ENCODE measurements at regions not wholly inside any gene's neighbourhood (a gene's known extent, or its start where the extent isn't known, plus 50 kb on each side); places are given as distances from the start of the nearest gene placed in this dataset.

- H3K4me3 ChIP-seq: no peak overlapping the region
- H3K27ac ChIP-seq (ENCODE audit: control insufficient read depth, insufficient read depth): no peak overlapping the region
- no peaks in the 10 kb centered on the region for H3K9me3 ChIP-seq (replicated peaks; ENCODE audit: control insufficient read depth, insufficient read depth, low read length)
- FAIRE-seq (no peak), ATAC-seq (no peak), DNase-seq (ENCODE audit: low read depth, low spot score) (no peak)
- SMC1A ChIA-PET (ENCODE audit: uncharacterized antibody, unreplicated experiment): interaction anchor here (0.6 kb wide), 1 partner anchor 80 kb away, joined by 4 read pairs; no protein-coding TSS in a partner anchor
- WGBS (ENCODE audit: insufficient coverage, insufficient replicate concordance, low lambda C conversion rate, missing lambda C conversion rate): 14% methylated on average over 5 of the region's 5 CpGs
- no peaks in the 10 kb centered on the region for H4K20me1 ChIP-seq (ENCODE audit: control insufficient read depth, insufficient read depth)
- H2AFZ ChIP-seq (ENCODE audit: control insufficient read depth, low read depth, low read length): no peak overlapping the region
- POLR2A ChIA-PET: interaction anchor here (0.6 kb wide), 1 partner anchor 1039 kb away, joined by 3 read pairs; no protein-coding TSS in a partner anchor
- RAD21 ChIA-PET (ENCODE audit: unreplicated experiment): no interaction called here
- no peak overlapping the region for H3K4me2 ChIP-seq (ENCODE audit: control insufficient read depth, insufficient read depth)
- in situ Hi-C loops (cut with MboI): no loop called here
- H3K27me3 ChIP-seq (replicated peaks in 1 of 2; ENCODE audit: control insufficient read depth in 2 of 2, insufficient read depth in 2 of 2, low read length in 1 of 2): no peaks in the 10 kb centered on the region
- intact Hi-C loops (cut with micrococcal nuclease; ENCODE audit: unreplicated experiment): no loop called here
- no peak for TF ChIP-seq YY1 (IDR thresholded peaks at IDR 0.05; ENCODE audit: low read depth, low read length)
- no peak for TF ChIP-seq NR2C2 (IDR thresholded peaks at IDR 0.05; ENCODE audit: borderline replicate concordance, control insufficient read depth, insufficient read length, low read depth)
- no peak for TF ChIP-seq CHD2 (IDR thresholded peaks at IDR 0.05; ENCODE audit: borderline replicate concordance, low read depth, low read length)
- no peak for TF ChIP-seq RAD51 (IDR thresholded peaks at IDR 0.05)
- TF ChIP-seq, protein P1, sequence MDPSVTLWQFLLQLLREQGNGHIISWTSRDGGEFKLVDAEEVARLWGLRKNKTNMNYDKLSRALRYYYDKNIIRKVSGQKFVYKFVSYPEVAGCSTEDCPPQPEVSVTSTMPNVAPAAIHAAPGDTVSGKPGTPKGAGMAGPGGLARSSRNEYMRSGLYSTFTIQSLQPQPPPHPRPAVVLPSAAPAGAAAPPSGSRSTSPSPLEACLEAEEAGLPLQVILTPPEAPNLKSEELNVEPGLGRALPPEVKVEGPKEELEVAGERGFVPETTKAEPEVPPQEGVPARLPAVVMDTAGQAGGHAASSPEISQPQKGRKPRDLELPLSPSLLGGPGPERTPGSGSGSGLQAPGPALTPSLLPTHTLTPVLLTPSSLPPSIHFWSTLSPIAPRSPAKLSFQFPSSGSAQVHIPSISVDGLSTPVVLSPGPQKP (IDR thresholded peaks at IDR 0.05; ENCODE audit: low read depth, low read length): no peak
- no peak for TF ChIP-seq SREBF1 (IDR thresholded peaks at IDR 0.05; ENCODE audit: low read length)
- TF ChIP-seq CEBPB (IDR thresholded peaks at IDR 0.05; ENCODE audit: borderline replicate concordance in 1 of 2, low read depth in 2 of 2, low read length in 2 of 2): no peak
- no peak for TF ChIP-seq ZBTB4 (CRISPR knock-in tag; IDR thresholded peaks at IDR 0.05)
- TF ChIP-seq CREM (IDR thresholded peaks at IDR 0.05; ENCODE audit: low read depth): no peak
- TF ChIP-seq NR2C1 (IDR thresholded peaks at IDR 0.05): no peak
- TF ChIP-seq TCF3 (IDR thresholded peaks at IDR 0.05; ENCODE audit: borderline replicate concordance, insufficient read depth, low read depth, low read length): no peak
- no peak for TF ChIP-seq STAT1 (conservative IDR thresholded peaks at IDR 0.05)
- TF ChIP-seq RELA (IDR thresholded peaks at IDR 0.05; ENCODE audit: borderline replicate concordance, partially characterized antibody): no peak
- TF ChIP-seq, protein P2, sequence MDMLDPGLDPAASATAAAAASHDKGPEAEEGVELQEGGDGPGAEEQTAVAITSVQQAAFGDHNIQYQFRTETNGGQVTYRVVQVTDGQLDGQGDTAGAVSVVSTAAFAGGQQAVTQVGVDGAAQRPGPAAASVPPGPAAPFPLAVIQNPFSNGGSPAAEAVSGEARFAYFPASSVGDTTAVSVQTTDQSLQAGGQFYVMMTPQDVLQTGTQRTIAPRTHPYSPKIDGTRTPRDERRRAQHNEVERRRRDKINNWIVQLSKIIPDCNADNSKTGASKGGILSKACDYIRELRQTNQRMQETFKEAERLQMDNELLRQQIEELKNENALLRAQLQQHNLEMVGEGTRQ (IDR thresholded peaks at IDR 0.05; ENCODE audit: borderline replicate concordance, low read depth, low read length): no peak
- TF ChIP-seq POU2F2 (IDR thresholded peaks at IDR 0.05; ENCODE audit: borderline replicate concordance, low read depth, low read length): no peak
- TF ChIP-seq, protein P3, sequence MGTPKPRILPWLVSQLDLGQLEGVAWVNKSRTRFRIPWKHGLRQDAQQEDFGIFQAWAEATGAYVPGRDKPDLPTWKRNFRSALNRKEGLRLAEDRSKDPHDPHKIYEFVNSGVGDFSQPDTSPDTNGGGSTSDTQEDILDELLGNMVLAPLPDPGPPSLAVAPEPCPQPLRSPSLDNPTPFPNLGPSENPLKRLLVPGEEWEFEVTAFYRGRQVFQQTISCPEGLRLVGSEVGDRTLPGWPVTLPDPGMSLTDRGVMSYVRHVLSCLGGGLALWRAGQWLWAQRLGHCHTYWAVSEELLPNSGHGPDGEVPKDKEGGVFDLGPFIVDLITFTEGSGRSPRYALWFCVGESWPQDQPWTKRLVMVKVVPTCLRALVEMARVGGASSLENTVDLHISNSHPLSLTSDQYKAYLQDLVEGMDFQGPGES (IDR thresholded peaks at IDR 0.05): no peak
- TF ChIP-seq ZNF217 (IDR thresholded peaks at IDR 0.05): no peak
- TF ChIP-seq SMC3 (IDR thresholded peaks at IDR 0.05; ENCODE audit: borderline replicate concordance, low read length): no peak
- no peak for TF ChIP-seq SMAD1 (IDR thresholded peaks at IDR 0.05; ENCODE audit: low read depth, partially characterized antibody)
- H3K4me1 ChIP-seq (ENCODE audit: control insufficient read depth, insufficient read depth, low read length): no peaks in the 10 kb centered on the region
- no peak overlapping the region for H3K9ac ChIP-seq (ENCODE audit: control insufficient read depth, insufficient read depth, low read length)
- H3K79me2 ChIP-seq (ENCODE audit: control insufficient read depth, insufficient read depth, low read length): no peaks in the 10 kb centered on the region
- no TSS peak for BruUV-seq (replicated peaks)
- no peaks in the 10 kb centered on the region for H3K36me3 ChIP-seq (ENCODE audit: control insufficient read depth in 2 of 2, insufficient read depth in 2 of 2, low read length in 1 of 2)
- CTCF ChIA-PET: no interaction called here
Observed at GRCh38 chr7:110104243-110104642, 986.7 kb upstream of the LRRN3 start.
